ENCODE measurements at regions not wholly inside any gene's neighbourhood (a gene's known extent, or its start where the extent isn't known, plus 50 kb on each side); places are given as distances from the start of the nearest gene placed in this dataset.
"Not testable (repeated sequence)": the region's sequence is repeated elsewhere in the genome, so short reads cannot be mapped to it uniquely, and the experiment has no call there.

- not testable (repeated sequence) for DNase-seq (ENCODE audit: low read depth in 1 of 2, low spot score in 1 of 2)
Observed at GRCh38 chr9:40939201-40939887, 189.1 kb downstream of the FOXD4L6 start.

- no peak for DNase-seq (ENCODE audit: low read depth in 1 of 2, low spot score in 1 of 2)
Observed at GRCh38 chr9:40935336-40935735, 193.1 kb downstream of the FOXD4L6 start.

- DNase-seq (ENCODE audit: low read depth in 1 of 2, low spot score in 1 of 2), result not testable (repeated sequence)
Observed at GRCh38 chr9:40934480-40934879, 194.0 kb downstream of the FOXD4L6 start.

- not testable (repeated sequence) for DNase-seq (ENCODE audit: low read depth in 1 of 2, low spot score in 1 of 2)
Observed at GRCh38 chr9:40930426-40930825, 198.1 kb downstream of the FOXD4L6 start.

GRCh38 chr9:40929488-40929845, 199.0 kb downstream of the FOXD4L6 start:
- not testable (repeated sequence) for DNase-seq (ENCODE audit: low read depth in 1 of 2, low spot score in 1 of 2)

GRCh38 chr9:40928803-40929487, 199.5 kb downstream of the FOXD4L6 start:
- DNase-seq (ENCODE audit: low read depth in 1 of 2, low spot score in 1 of 2), result no peak

GRCh38 chr9:40927851-40928802, 200.4 kb downstream of the FOXD4L6 start:
- no peak for DNase-seq (ENCODE audit: low read depth in 1 of 2, low spot score in 1 of 2)

GRCh38 chr9:40927260-40927631, 201.2 kb downstream of the FOXD4L6 start:
- DNase-seq (ENCODE audit: low read depth in 1 of 2, low spot score in 1 of 2), result no peak

GRCh38 chr9:40926404-40927259, 201.8 kb downstream of the FOXD4L6 start:
- no peak for DNase-seq (ENCODE audit: low read depth in 1 of 2, low spot score in 1 of 2)

GRCh38 chr9:40925149-40925548, 203.3 kb downstream of the FOXD4L6 start:
- no peak for DNase-seq (ENCODE audit: low read depth in 1 of 2, low spot score in 1 of 2)

- DNase-seq (ENCODE audit: low read depth in 1 of 2, low spot score in 1 of 2), result not testable (repeated sequence)
Observed at GRCh38 chr9:40916399-40916783, 212.1 kb downstream of the FOXD4L6 start.

- DNase-seq (ENCODE audit: low read depth in 1 of 2, low spot score in 1 of 2), result not testable (repeated sequence)
Observed at GRCh38 chr9:40915660-40916398, 212.7 kb downstream of the FOXD4L6 start.

- no peak for DNase-seq (ENCODE audit: low read depth in 1 of 2, low spot score in 1 of 2)
Observed at GRCh38 chr9:40914772-40915659, 213.5 kb downstream of the FOXD4L6 start.

- no peak for DNase-seq (ENCODE audit: low read depth in 1 of 2, low spot score in 1 of 2)
Observed at GRCh38 chr9:40913928-40914673, 214.4 kb downstream of the FOXD4L6 start.

GRCh38 chr9:40913096-40913719, 215.3 kb downstream of the FOXD4L6 start:
- DNase-seq (ENCODE audit: low read depth in 1 of 2, low spot score in 1 of 2), result no peak

GRCh38 chr9:40912679-40913078, 215.8 kb downstream of the FOXD4L6 start:
- DNase-seq (ENCODE audit: low read depth in 1 of 2, low spot score in 1 of 2), result not testable (repeated sequence)

- DNase-seq (ENCODE audit: low read depth in 1 of 2, low spot score in 1 of 2), result no peak
Observed at GRCh38 chr9:40911647-40912046, 216.8 kb downstream of the FOXD4L6 start.

- DNase-seq (ENCODE audit: low read depth in 1 of 2, low spot score in 1 of 2), result not testable (repeated sequence)
Observed at GRCh38 chr9:40910995-40911394, 217.5 kb downstream of the FOXD4L6 start.

All from activated T-helper 1 cell treated with anti-CD3 and anti-CD28 coated beads, Interleukin-2, amount 50 U/mL, for 16 hours (primary cell).